ENCODE measurements at regions not wholly inside any gene's neighbourhood (a gene's known extent, or its start where the extent isn't known, plus 50 kb on each side); places are given as distances from the start of the nearest gene placed in this dataset.
"Not testable (repeated sequence)": the region's sequence is repeated elsewhere in the genome, so short reads cannot be mapped to it uniquely, and the experiment has no call there.

- H3K27me3 ChIP-seq (ENCODE audit: control insufficient read depth, insufficient read depth, low read length) = no peaks in the 10 kb centered on the region
- DNase-seq = no peak
- H3K36me3 ChIP-seq (replicated peaks; ENCODE audit: control insufficient read depth, insufficient read depth, low read length) = no peaks in the 10 kb centered on the region
- H3K4me3 ChIP-seq (ENCODE audit: insufficient read depth, low read depth, low read length) = no peak overlapping the region
Measured at GRCh38 chr18:30486856-30487255, 555.7 kb downstream of the DSC3 start.

GRCh38 chr18:30485078-30485477 lies 557.5 kb downstream of the DSC3 start:
- DNase-seq = no peak
- no peaks in the 10 kb centered on the region for H3K27me3 ChIP-seq (ENCODE audit: control insufficient read depth, insufficient read depth, low read length)
- H3K4me3 ChIP-seq (ENCODE audit: insufficient read depth, low read depth, low read length) = no peak overlapping the region
- H3K36me3 ChIP-seq (replicated peaks; ENCODE audit: control insufficient read depth, insufficient read depth, low read length) = no peaks in the 10 kb centered on the region

GRCh38 chr18:30481871-30482270 lies 560.7 kb downstream of the DSC3 start:
- Histone ChIP-seq H3K36me3 (replicated peaks; ENCODE audit: control insufficient read depth, insufficient read depth, low read length) (no peaks in the 10 kb centered on the region), H3K4me3 (ENCODE audit: insufficient read depth, low read depth, low read length) (no peak overlapping the region), H3K27me3 (ENCODE audit: control insufficient read depth, insufficient read depth, low read length) (no peaks in the 10 kb centered on the region)
- peak; percentile 2 for DNase-seq

DNA sequence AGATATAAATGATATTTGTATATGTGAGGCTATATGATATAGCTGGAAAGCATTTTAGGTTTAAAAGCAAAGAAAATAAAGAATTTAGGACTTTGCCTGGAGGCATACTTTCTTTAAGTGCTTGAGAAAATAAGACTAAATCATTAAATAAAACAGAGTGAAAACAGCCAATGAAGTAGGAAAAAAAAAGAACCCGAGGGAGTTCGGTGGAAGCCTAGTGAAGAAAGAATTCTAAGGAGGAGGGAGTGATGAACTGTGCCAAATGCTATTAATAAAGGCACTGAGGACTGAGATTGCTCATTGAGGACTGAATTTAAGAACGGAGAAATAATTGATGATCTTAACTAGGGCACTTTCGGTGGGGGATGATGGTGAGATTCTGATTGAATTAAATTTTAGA lies 573.5 kb downstream of the DSC3 start:
- Histone ChIP-seq H3K36me3 (replicated peaks; ENCODE audit: control insufficient read depth, insufficient read depth, low read length) (no peaks in the 10 kb centered on the region), H3K4me3 (ENCODE audit: insufficient read depth, low read depth, low read length) (no peak overlapping the region), H3K27me3 (ENCODE audit: control insufficient read depth, insufficient read depth, low read length) (no peaks in the 10 kb centered on the region)
- no peak for DNase-seq

DNA sequence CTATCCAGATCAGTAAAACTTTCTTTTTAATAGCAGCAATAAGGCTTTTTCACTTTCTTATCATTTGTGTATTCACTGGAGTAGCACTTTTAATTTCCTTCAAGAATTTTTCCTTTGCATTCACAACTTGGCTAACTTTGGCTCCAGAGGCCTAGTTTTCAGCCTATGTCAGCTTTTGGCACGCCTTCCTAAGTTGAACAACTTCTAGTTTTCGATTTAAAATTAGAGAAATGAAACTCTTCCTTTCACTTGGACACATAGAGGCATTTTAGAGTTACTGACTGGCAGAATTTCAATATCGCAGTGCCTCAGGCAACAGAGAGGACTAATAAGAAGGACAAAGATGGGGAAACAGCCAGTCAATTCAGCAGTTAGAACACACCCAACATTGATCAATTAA lies 577.4 kb downstream of the DSC3 start:
- no peak for DNase-seq
- Histone ChIP-seq H3K4me3 (ENCODE audit: insufficient read depth, low read depth, low read length) (no peak overlapping the region), H3K36me3 (replicated peaks; ENCODE audit: control insufficient read depth, insufficient read depth, low read length) (no peaks in the 10 kb centered on the region), H3K27me3 (ENCODE audit: control insufficient read depth, insufficient read depth, low read length) (no peaks in the 10 kb centered on the region)

- H3K27me3 ChIP-seq (ENCODE audit: control insufficient read depth, insufficient read depth, low read length) = no peaks in the 10 kb centered on the region
- no peak overlapping the region for H3K4me3 ChIP-seq (ENCODE audit: insufficient read depth, low read depth, low read length)
- H3K36me3 ChIP-seq (replicated peaks; ENCODE audit: control insufficient read depth, insufficient read depth, low read length) = no peaks in the 10 kb centered on the region
- DNase-seq = no peak
Measured at GRCh38 chr18:30457156-30457555, 585.4 kb downstream of the DSC3 start.

- H3K4me3 ChIP-seq (ENCODE audit: insufficient read depth, low read depth, low read length) = no peak overlapping the region
- H3K27me3 ChIP-seq (ENCODE audit: control insufficient read depth, insufficient read depth, low read length) = no peaks in the 10 kb centered on the region
- DNase-seq = no peak
Measured at GRCh38 chr18:30455741-30456140, 586.8 kb downstream of the DSC3 start.

DNA sequence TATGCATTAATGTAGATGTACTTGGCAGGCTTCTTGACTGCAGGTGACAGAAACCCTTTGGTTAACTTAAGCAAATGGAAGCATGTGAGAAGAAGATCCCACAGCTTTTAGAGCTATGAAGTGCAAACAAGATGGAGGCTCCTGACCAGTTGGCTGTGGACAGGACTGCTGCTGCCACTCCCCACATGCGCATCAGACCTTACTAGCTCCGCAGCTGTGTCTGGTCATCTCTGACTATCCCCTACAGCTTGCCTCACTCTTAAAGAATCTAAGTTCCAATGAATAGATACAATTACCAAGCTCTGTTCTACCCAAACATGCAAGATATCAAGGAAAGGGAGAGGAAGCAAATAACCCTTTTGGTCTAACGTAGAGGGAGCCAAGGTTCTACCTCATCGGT lies 587.6 kb downstream of the DSC3 start:
- no peak overlapping the region for H3K4me3 ChIP-seq (ENCODE audit: insufficient read depth, low read depth, low read length)
- no peaks in the 10 kb centered on the region for H3K36me3 ChIP-seq (replicated peaks; ENCODE audit: control insufficient read depth, insufficient read depth, low read length)
- no peaks in the 10 kb centered on the region for H3K27me3 ChIP-seq (ENCODE audit: control insufficient read depth, insufficient read depth, low read length)
- DNase-seq = no peak

More at GRCh38 chr18:30455741-30456140, 586.8 kb downstream of the DSC3 start:
- no peaks in the 10 kb centered on the region for H3K36me3 ChIP-seq (replicated peaks; ENCODE audit: control insufficient read depth, insufficient read depth, low read length)

- no peak for DNase-seq
- H3K36me3 ChIP-seq (replicated peaks; ENCODE audit: control insufficient read depth, insufficient read depth, low read length) = no peaks in the 10 kb centered on the region
- no peaks in the 10 kb centered on the region for H3K27me3 ChIP-seq (ENCODE audit: control insufficient read depth, insufficient read depth, low read length)
- H3K4me3 ChIP-seq (ENCODE audit: insufficient read depth, low read depth, low read length) = no peak overlapping the region
Measured at GRCh38 chr18:30451981-30452380, 590.6 kb downstream of the DSC3 start.

GRCh38 chr18:30450927-30451326 lies 591.6 kb downstream of the DSC3 start:
- H3K27me3 ChIP-seq (ENCODE audit: control insufficient read depth, insufficient read depth, low read length) = no peaks in the 10 kb centered on the region
- no peaks in the 10 kb centered on the region for H3K36me3 ChIP-seq (replicated peaks; ENCODE audit: control insufficient read depth, insufficient read depth, low read length)
- DNase-seq = no peak

DNA sequence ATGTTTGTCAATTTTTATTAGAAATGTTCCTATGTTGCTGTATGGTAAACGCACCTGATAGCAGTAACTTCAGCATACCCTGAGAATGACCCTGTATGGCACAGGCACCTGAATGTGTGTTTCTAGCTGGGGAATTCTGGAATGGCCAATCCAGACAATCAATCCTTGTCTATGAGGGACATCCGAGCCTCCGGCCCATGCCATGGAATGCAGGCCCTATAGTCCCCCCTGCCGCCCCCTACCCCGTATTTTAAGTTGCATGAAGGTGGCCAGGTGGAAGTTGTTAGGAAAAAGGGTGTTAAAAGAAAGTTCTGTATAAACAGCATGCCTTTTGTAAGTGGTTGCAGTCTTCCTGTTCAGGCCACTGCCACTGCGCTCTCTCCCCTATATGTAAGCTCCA lies 595.9 kb downstream of the DSC3 start:
- no peak for DNase-seq
- no peaks in the 10 kb centered on the region for H3K36me3 ChIP-seq (replicated peaks; ENCODE audit: control insufficient read depth, insufficient read depth, low read length)
- H3K4me3 ChIP-seq (ENCODE audit: insufficient read depth, low read depth, low read length) = no peak overlapping the region
- no peaks in the 10 kb centered on the region for H3K27me3 ChIP-seq (ENCODE audit: control insufficient read depth, insufficient read depth, low read length)

More at GRCh38 chr18:30450927-30451326, 591.6 kb downstream of the DSC3 start:
- no peak overlapping the region for H3K4me3 ChIP-seq (ENCODE audit: insufficient read depth, low read depth, low read length)

GRCh38 chr18:30444544-30444943 lies 598.0 kb downstream of the DSC3 start:
- Histone ChIP-seq H3K4me3 (ENCODE audit: insufficient read depth, low read depth, low read length) (no peak overlapping the region), H3K27me3 (ENCODE audit: control insufficient read depth, insufficient read depth, low read length) (no peaks in the 10 kb centered on the region), H3K36me3 (replicated peaks; ENCODE audit: control insufficient read depth, insufficient read depth, low read length) (no peaks in the 10 kb centered on the region)
- DNase-seq = no peak

DNA sequence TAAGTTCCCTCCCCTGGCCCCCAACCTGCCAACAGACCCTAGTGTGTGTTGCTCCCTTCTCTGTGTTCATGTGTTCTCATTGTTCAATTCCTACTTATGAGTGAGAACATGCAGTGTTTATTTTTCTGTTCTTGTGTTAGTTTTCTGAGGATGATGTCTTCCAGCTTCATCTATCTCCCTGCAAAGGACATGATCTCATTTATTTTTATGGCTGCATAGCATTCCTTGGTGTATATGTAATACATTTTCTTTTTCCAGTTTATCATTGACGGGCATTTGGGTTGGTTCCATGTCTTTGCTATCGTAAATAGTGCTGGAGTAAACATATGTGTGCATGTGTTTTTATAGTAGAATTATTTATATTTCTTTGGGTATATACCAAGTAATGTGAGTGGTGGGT lies 602.2 kb downstream of the DSC3 start:
- Histone ChIP-seq H3K27me3 (ENCODE audit: control insufficient read depth, insufficient read depth, low read length) (no peaks in the 10 kb centered on the region), H3K36me3 (replicated peaks; ENCODE audit: control insufficient read depth, insufficient read depth, low read length) (no peaks in the 10 kb centered on the region), H3K4me3 (ENCODE audit: insufficient read depth, low read depth, low read length) (no peak overlapping the region)
- no peak for DNase-seq

GRCh38 chr18:30439174-30439573 lies 603.4 kb downstream of the DSC3 start:
- Histone ChIP-seq H3K27me3 (ENCODE audit: control insufficient read depth, insufficient read depth, low read length) (no peaks in the 10 kb centered on the region), H3K36me3 (replicated peaks; ENCODE audit: control insufficient read depth, insufficient read depth, low read length) (no peaks in the 10 kb centered on the region), H3K4me3 (ENCODE audit: insufficient read depth, low read depth, low read length) (no peak overlapping the region)
- no peak for DNase-seq

DNA sequence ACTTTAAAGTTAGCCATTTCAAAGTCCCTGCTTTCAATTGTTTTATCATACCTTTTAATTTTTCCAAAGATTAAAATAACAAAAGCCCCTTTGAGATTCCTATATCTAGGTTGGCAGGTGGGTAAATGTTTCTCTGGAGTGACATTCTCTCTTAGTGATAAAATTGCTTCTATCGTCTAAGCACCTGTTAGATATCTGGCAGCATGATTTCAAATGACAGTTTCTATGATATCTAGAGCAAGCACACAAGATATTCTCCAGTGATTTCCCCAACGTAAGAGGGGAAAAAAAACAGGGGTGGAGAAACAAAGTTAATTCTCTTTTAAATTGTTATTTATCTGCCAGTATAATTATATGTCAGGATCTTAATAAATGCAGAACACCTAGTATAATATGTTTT lies 610.2 kb downstream of the DSC3 start:
- H3K27me3 ChIP-seq (ENCODE audit: control insufficient read depth, insufficient read depth, low read length) = no peaks in the 10 kb centered on the region
- no peaks in the 10 kb centered on the region for H3K36me3 ChIP-seq (replicated peaks; ENCODE audit: control insufficient read depth, insufficient read depth, low read length)
- no peak overlapping the region for H3K4me3 ChIP-seq (ENCODE audit: insufficient read depth, low read depth, low read length)
- DNase-seq = no peak

- not testable (repeated sequence) for DNase-seq; H3K4me3 ChIP-seq (ENCODE audit: insufficient read depth, low read depth, low read length); H3K36me3 ChIP-seq (replicated peaks; ENCODE audit: control insufficient read depth, insufficient read depth, low read length); H3K27me3 ChIP-seq (ENCODE audit: control insufficient read depth, insufficient read depth, low read length)
Measured at GRCh38 chr18:30419399-30419798, 623.1 kb downstream of the DSC3 start.

Data from H7 (cell line).